ENCODE measurements at regions not wholly inside any gene's neighbourhood (a gene's known extent, or its start where the extent isn't known, plus 50 kb on each side); places are given as distances from the start of the nearest gene placed in this dataset.
"Not testable (repeated sequence)": the region's sequence is repeated elsewhere in the genome, so short reads cannot be mapped to it uniquely, and the experiment has no call there.

- DNase-seq = no peak
These were observed 99.0 kb downstream of the AREG start for GRCh38 chr4:74543983-74544382.

GRCh38 chr4:74544655-74545361 is 99.9 kb downstream of the AREG start:
- DNase-seq = no peak

- DNase-seq = no peak
These were observed 100.5 kb downstream of the AREG start for GRCh38 chr4:74545448-74545847.

- DNase-seq = no peak
These were observed 101.1 kb downstream of the AREG start for GRCh38 chr4:74546057-74546456.

GRCh38 chr4:74547042-74547441 is 102.1 kb downstream of the AREG start:
- DNase-seq = no peak

GRCh38 chr4:74548561-74548960 is 103.6 kb downstream of the AREG start:
- DNase-seq = no peak

GRCh38 chr4:74549936-74550335 is 105.0 kb downstream of the AREG start:
- no peak for DNase-seq

- no peak for DNase-seq
These were observed 110.3 kb downstream of the AREG start for GRCh38 chr4:74555231-74555630.

- DNase-seq = no peak
These were observed 110.9 kb downstream of the AREG start for GRCh38 chr4:74555843-74556242.

- DNase-seq = no peak
These were observed 114.9 kb downstream of the AREG start for GRCh38 chr4:74559853-74560252.

- DNase-seq = no peak
These were observed 123.0 kb downstream of the AREG start for GRCh38 chr4:74567981-74568380.

GRCh38 chr4:74570095-74570494 is 125.2 kb downstream of the AREG start:
- DNase-seq = no peak

GRCh38 chr4:74578329-74578728 is 133.4 kb downstream of the AREG start:
- no peak for DNase-seq

GRCh38 chr4:74578865-74579264 is 133.9 kb downstream of the AREG start:
- DNase-seq = not testable (repeated sequence)

- DNase-seq = no peak
These were observed 138.3 kb downstream of the AREG start for GRCh38 chr4:74583089-74583700.

- no peak for DNase-seq
These were observed 138.8 kb downstream of the AREG start for GRCh38 chr4:74583757-74584156.

- DNase-seq = no peak
These were observed 143.4 kb downstream of the AREG start for GRCh38 chr4:74588350-74588749.

GRCh38 chr4:74590476-74590875 is 145.5 kb downstream of the AREG start:
- DNase-seq = no peak

GRCh38 chr4:74598611-74599325 is 153.8 kb downstream of the AREG start:
- no peak for DNase-seq

- no peak for DNase-seq
These were observed 158.2 kb downstream of the AREG start for GRCh38 chr4:74603186-74603585.

- no peak for DNase-seq
These were observed 163.4 kb downstream of the AREG start for GRCh38 chr4:74608151-74608949.

GRCh38 chr4:74610491-74610890 is 165.6 kb downstream of the AREG start:
- no peak for DNase-seq

Measured in nucleus accumbens (tissue), 56 donors.